H9 (cell line): ENCODE measurements at regions not wholly inside any gene's neighbourhood (a gene's known extent, or its start where the extent isn't known, plus 50 kb on each side); places are given as distances from the start of the nearest gene placed in this dataset.

Source experiments
- DNase-seq: peaks from one replicate; pipeline ENCODE4 v3.0.0-alpha.2; 2017
- H2AFZ ChIP-seq: one replicate; pipeline ENCODE4 v1.6.1; 2013; ENCODE audit warnings: mild to moderate bottlenecking, low read length, control low read depth, moderate library complexity
- H2AK5ac ChIP-seq: 2 replicates; pipeline ENCODE4 v1.6.1; 2013; ENCODE audit warnings: low read length, control low read depth, mixed read lengths; ENCODE audit not compliant: insufficient read length
- H2BK120ac ChIP-seq: one replicate; pipeline ENCODE4 v1.6.1; 2013; ENCODE audit warnings: low read depth, mild to moderate bottlenecking, low read length, control low read depth, inconsistent platforms; ENCODE audit not compliant: poor library complexity, severe bottlenecking
- H2BK12ac ChIP-seq: 2 replicates; pipeline ENCODE4 v1.6.1; 2013; ENCODE audit warnings: low read length, control low read depth, mixed read lengths, low read depth; ENCODE audit not compliant: insufficient read length
- H2BK15ac ChIP-seq: 2 replicates; pipeline ENCODE4 v1.6.1; 2013; ENCODE audit warnings: low read depth, low read length, control low read depth
- H2BK20ac ChIP-seq: one replicate; pipeline ENCODE4 v1.6.1; 2013; ENCODE audit warnings: low read depth, mild to moderate bottlenecking, low read length, control low read depth, inconsistent platforms; ENCODE audit not compliant: poor library complexity, severe bottlenecking
- H2BK5ac ChIP-seq: 2 replicates; pipeline ENCODE4 v1.6.1; 2013; ENCODE audit warnings: low read length, control low read depth, mixed read lengths; ENCODE audit not compliant: insufficient read length
- H3K14ac ChIP-seq: 2 replicates; pipeline ENCODE4 v1.6.1; 2013; ENCODE audit warnings: low read length, control low read depth; ENCODE audit not compliant: insufficient read depth
- H3K18ac ChIP-seq: 2 replicates; pipeline ENCODE4 v1.6.1; 2013; ENCODE audit warnings: low read depth, mild to moderate bottlenecking, mixed read lengths, low read length, control low read depth; ENCODE audit not compliant: insufficient read length
- H3K23ac ChIP-seq: 2 replicates; pipeline ENCODE4 v1.6.1; 2013; ENCODE audit warnings: low read length, control low read depth, mixed read lengths, low read depth; ENCODE audit not compliant: insufficient read length
- H3K23me2 ChIP-seq: 2 replicates; pipeline ENCODE4 v1.6.1; 2013; ENCODE audit warnings: low read depth, mild to moderate bottlenecking, mixed read lengths, low read length, control low read depth; ENCODE audit not compliant: insufficient read length, poor library complexity, severe bottlenecking
- H3K27ac ChIP-seq: 2 replicates; pipeline ENCODE4 v1.5.1; 2013; ENCODE audit warnings: low read length, control low read depth, mixed read lengths, low read depth; ENCODE audit not compliant: insufficient read length
- H3K27me3 ChIP-seq: 2 replicates; pipeline ENCODE4 v1.6.1; 2013; ENCODE audit warnings: low read length, control low read depth, inconsistent platforms; ENCODE audit not compliant: insufficient read depth
- H3K4ac ChIP-seq: 2 replicates; pipeline ENCODE4 v1.6.1; 2013; ENCODE audit warnings: low read depth, mild to moderate bottlenecking, control low read depth, inconsistent platforms, low read length, moderate library complexity
- H3K4me1 ChIP-seq: 2 replicates; pipeline ENCODE4 v1.6.1; 2013; ENCODE audit warnings: low read length, control low read depth, inconsistent platforms; ENCODE audit not compliant: insufficient read depth
- H3K4me2 ChIP-seq: 2 replicates; pipeline ENCODE4 v1.6.1; 2013; ENCODE audit warnings: low read length, control low read depth, mixed read lengths; ENCODE audit not compliant: insufficient read length, insufficient read depth
- H3K56ac ChIP-seq: 2 replicates; pipeline ENCODE4 v1.6.1; 2013; ENCODE audit warnings: low read depth, mild to moderate bottlenecking, mixed read lengths, low read length, control low read depth; ENCODE audit not compliant: insufficient read length
- H3K79me1 ChIP-seq: 2 replicates; pipeline ENCODE4 v1.6.1; 2013; ENCODE audit warnings: low read depth, mild to moderate bottlenecking, moderate library complexity, low read length, control low read depth, inconsistent platforms; ENCODE audit not compliant: insufficient read depth, poor library complexity, severe bottlenecking
- H3K79me2 ChIP-seq: 2 replicates; pipeline ENCODE4 v1.6.1; 2013; ENCODE audit warnings: low read length, control low read depth, inconsistent platforms; ENCODE audit not compliant: insufficient read depth
- H3K9ac ChIP-seq: 2 replicates; pipeline ENCODE4 v1.6.1; 2013; ENCODE audit warnings: low read length, control low read depth, mixed read lengths; ENCODE audit not compliant: insufficient read length; ENCODE audit errors: extremely low read depth
- H3K9me3 ChIP-seq: one replicate; pipeline ENCODE4 v1.6.1; 2013; ENCODE audit warnings: low read depth, low read length, inconsistent platforms; ENCODE audit not compliant: control insufficient read depth
- H3T11ph ChIP-seq: one replicate; pipeline ENCODE4 v1.6.1; 2013; ENCODE audit warnings: mild to moderate bottlenecking, low read length, control low read depth, inconsistent platforms
- H4K20me1 ChIP-seq: one replicate; pipeline ENCODE4 v1.6.1; 2013; ENCODE audit not compliant: control insufficient read depth, insufficient read length, insufficient read depth
- H4K5ac ChIP-seq: 2 replicates; pipeline ENCODE4 v1.6.1; 2013; ENCODE audit warnings: low read depth, mild to moderate bottlenecking, mixed read lengths, low read length, control low read depth; ENCODE audit not compliant: insufficient read length
- H4K8ac ChIP-seq: replicated peaks from 2 replicates; pipeline ENCODE4 v1.6.1; 2013; ENCODE audit warnings: low read length, control low read depth, mixed read lengths, low read depth; ENCODE audit not compliant: insufficient read length
- H4K91ac ChIP-seq: 2 replicates; pipeline ENCODE4 v1.6.1; 2013; ENCODE audit warnings: low read depth, mild to moderate bottlenecking, moderate library complexity, mixed read lengths, low read length, control low read depth; ENCODE audit not compliant: insufficient read length
- H3K27ac Mint-ChIP-seq, 3 experiments: 2 replicates in 2 of 3; 3 replicates in 1 of 3; pipeline ENCODE4 v1.8.0; 2020 to 2021; ENCODE audit warnings: mixed read lengths in 3 of 3, mild to moderate bottlenecking in 1 of 3, moderate library complexity in 1 of 3
- H3K27me3 Mint-ChIP-seq: 2 replicates; pipeline ENCODE4 v1.8.0; 2021; ENCODE audit warnings: low read depth, mild to moderate bottlenecking, moderate library complexity, mixed read lengths
- H3K36me3 Mint-ChIP-seq, 3 experiments: 2 replicates in 2 of 3; 3 replicates in 1 of 3; pipeline ENCODE4 v1.8.0; 2020 to 2021; ENCODE audit warnings: low read depth in 3 of 3, mixed read lengths in 3 of 3; ENCODE audit not compliant: insufficient read depth in 1 of 3
- H3K4me1 Mint-ChIP-seq, 2 experiments: 2 replicates each; pipeline ENCODE4 v1.8.0; 2020; ENCODE audit warnings: mixed read lengths in 2 of 2
- H3K4me3 Mint-ChIP-seq, 2 experiments: 2 replicates in 1 of 2; 3 replicates in 1 of 2; pipeline ENCODE4 v1.8.0; 2020 to 2021; ENCODE audit warnings: mild to moderate bottlenecking in 2 of 2, mixed read lengths in 2 of 2, moderate library complexity in 1 of 2
- H3K9me3 Mint-ChIP-seq, 2 experiments: 2 replicates in 1 of 2; 3 replicates in 1 of 2; pipeline ENCODE4 v1.8.0; 2020; ENCODE audit warnings: mild to moderate bottlenecking in 2 of 2, mixed read lengths in 2 of 2, moderate library complexity in 1 of 2
- CTCF ChIP-seq: fragments of 200-600 bp; sonication (generic); conservative IDR thresholded peaks from 3 replicates; pipeline ENCODE4 v1.8.0; 2021; ENCODE audit warnings: antibody characterized with exemption, mild to moderate bottlenecking
- WGBS: extraction: QIAGEN DNeasy Blood & Tissue Kit; methylation state at CpG from one replicate; pipeline ENCODE4 v1.1.7; 2013; ENCODE audit warnings: missing lambda C conversion rate, low lambda C conversion rate, mixed read lengths; ENCODE audit not compliant: insufficient read length; ENCODE audit errors: extremely low coverage; 5-methylcytosine and 5-hydroxymethylcytosine counted together

- no peak overlapping the region for H3T11ph ChIP-seq
- H3K9me3 ChIP-seq, result no peaks in the 10 kb centered on the region
- no peak overlapping the region for H2BK5ac ChIP-seq
- no peak overlapping the region for H3K9ac ChIP-seq
- no peak for DNase-seq
- H3K4me1 ChIP-seq, result no peaks in the 10 kb centered on the region
- H3K18ac ChIP-seq, result no peak overlapping the region
- no peak overlapping the region for H2BK20ac ChIP-seq
- H4K20me1 ChIP-seq, result no peaks in the 10 kb centered on the region
- Mint-ChIP-seq H3K27me3 (no peaks in the 10 kb centered on the region), H3K36me3 (no peaks in the 10 kb centered on the region), H3K27ac (no peak overlapping the region), H3K4me3 (no peak overlapping the region), H3K4me1 (no peaks in the 10 kb centered on the region), H3K9me3 (no peaks in the 10 kb centered on the region)
- no peaks in the 10 kb centered on the region for H3K79me1 ChIP-seq
- no peaks in the 10 kb centered on the region for H3K27me3 ChIP-seq
- H3K23ac ChIP-seq, result no peak overlapping the region
- H2AFZ ChIP-seq, result no peak overlapping the region
- H4K5ac ChIP-seq, result no peak overlapping the region
- H3K23me2 ChIP-seq, result no peaks in the 10 kb centered on the region
- H3K56ac ChIP-seq, result no peak overlapping the region
- H4K8ac ChIP-seq, result no peak overlapping the region
- H3K4me2 ChIP-seq, result no peak overlapping the region
- no peak overlapping the region for H3K27ac ChIP-seq
- no peaks in the 10 kb centered on the region for H3K79me2 ChIP-seq
- no peak overlapping the region for H2BK120ac ChIP-seq
- no peak overlapping the region for H4K91ac ChIP-seq
- H2AK5ac ChIP-seq, result no peak overlapping the region
- no peak overlapping the region for H2BK15ac ChIP-seq
- no peak for TF ChIP-seq CTCF
- no peak overlapping the region for H2BK12ac ChIP-seq
- no peak overlapping the region for H3K14ac ChIP-seq
- H3K4ac ChIP-seq, result no peak overlapping the region
- no CpG with 5 or more reads among the region's 2 CpGs for WGBS
Measured at GRCh38 chr3:180402471-180403073, 199.4 kb upstream of the TTC14 start.
